HG03139 (cell line): ENCODE measurements at regions not wholly inside any gene's neighbourhood (a gene's known extent, or its start where the extent isn't known, plus 50 kb on each side); places are given as distances from the start of the nearest gene placed in this dataset.

Experiments used
- ATAC-seq: cut with Tn5 transposase; IDR thresholded peaks from one replicate; pipeline ENCODE4 v1.9.1; 2021; ENCODE audit not compliant: unreplicated experiment

- ATAC-seq = no peak
Measured at GRCh38 chr4:31575504-31575903, 855.3 kb downstream of the PCDH7 start.

DNA sequence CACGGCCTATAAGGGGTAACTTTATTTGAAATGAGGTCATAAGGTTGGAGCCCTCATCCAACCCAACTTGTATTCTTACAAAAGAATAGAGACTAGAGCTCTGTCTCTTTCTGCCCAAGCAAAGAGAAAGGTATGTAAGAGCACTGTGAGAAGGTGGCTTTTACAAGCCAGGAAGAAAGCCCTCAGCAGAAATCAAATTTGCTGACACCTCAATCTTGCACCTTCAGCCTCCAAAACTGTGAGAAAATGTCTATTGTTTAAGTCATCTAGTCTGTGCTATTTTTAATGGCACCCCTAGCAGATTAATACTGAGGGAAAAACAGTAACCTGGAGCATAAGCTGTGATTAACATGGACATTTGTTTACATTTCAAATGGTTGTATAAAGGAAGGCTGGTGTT, 860.7 kb downstream of the PCDH7 start:
- ATAC-seq = no peak

DNA sequence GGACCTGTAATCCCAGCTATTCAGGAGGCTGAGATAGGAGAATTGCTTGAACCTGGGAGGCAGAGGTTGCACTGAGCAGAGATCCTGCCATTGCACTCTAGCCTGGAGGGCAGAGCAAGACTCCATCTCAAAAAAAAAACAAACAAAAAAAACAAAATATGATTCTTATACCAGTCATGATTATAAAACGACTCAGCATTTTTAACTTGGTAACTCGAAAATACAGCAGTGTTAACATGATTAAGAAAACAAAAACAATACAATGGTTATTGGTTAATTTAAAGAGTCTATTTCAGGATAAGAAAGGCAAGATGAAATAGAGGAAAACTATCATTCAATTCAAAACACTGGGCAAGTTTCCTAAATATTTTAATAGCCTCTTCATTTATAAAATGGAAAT, 865.3 kb downstream of the PCDH7 start:
- no peak for ATAC-seq

- ATAC-seq = no peak
Measured at GRCh38 chr4:31592293-31592692, 872.1 kb downstream of the PCDH7 start.

DNA sequence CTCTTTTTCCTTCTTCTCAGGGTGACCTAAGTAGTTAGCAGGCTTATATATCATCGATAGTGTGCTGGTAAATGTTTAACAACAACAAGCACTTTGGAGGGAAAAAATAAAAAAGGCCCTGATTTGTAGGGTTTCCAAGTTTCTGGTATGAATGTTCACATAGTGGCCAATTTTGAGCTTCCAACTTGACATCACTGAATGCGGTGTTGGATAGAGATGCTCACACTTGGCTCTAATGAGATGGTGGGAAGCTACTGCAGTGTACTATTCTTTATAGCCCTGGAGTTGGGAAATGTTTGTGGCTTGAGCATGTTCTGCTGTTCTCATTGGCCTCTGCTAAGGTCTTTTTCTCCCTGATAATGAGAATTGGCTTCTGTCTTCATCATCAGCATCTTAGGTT, 875.3 kb downstream of the PCDH7 start:
- no peak for ATAC-seq

DNA sequence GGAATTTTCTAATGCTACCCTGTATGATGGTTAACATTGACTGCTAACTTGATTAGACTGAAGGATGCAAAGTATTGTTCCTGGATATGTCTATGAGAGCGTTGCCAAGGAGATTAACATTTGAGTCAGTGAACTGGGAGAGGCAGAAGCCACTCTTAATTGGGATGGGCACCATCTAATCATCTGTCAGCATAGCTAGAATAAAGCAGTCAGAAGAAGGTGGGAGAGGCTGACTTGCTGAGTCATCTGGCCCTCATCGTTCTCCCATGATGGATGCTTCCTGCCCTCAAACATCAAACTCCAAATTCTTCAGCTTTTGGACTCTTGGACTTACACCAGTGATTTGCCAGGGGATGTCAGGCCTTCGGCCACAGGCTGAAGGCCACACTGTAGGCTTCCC, 878.5 kb downstream of the PCDH7 start:
- no peak for ATAC-seq

DNA sequence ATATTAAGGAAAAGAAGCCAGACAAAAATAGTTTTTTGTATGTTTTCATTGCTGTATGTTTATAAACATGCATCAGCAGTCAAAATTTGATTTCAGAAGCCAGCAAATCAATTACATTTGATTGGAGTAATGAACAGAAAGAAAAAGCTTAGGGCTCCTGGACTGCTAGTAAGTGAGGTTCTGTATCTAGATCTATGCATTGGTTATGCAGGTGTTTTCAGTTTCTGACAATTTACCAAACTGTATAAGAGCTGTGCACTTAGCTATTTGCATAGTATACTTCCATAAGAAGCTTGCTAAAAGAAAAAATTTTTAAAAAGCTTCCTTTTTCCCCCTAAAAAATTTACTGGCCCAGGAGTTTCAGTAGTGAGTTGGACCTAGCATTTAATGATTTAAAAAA, 881.6 kb downstream of the PCDH7 start:
- ATAC-seq = no peak

- no peak for ATAC-seq
Measured at GRCh38 chr4:31613946-31614623, 893.9 kb downstream of the PCDH7 start.

DNA sequence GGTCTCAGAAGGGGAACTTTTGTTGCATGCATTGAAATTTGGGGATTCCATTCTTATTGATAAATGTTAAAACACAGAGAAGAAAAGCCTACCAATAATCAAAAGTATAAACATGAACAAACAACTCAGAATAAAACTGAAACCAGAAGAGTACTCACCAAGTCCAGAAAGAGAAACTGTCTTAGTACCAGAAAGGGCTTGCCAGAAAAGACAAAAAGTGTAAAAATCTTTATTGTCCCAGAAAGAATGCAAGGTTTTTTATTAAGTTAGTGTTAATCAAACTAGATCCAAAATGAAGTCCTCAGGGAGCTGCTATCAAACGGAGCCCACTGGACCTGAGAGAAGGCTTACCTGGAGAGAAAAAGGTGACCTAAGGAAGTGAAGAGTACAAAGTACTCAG, 897.5 kb downstream of the PCDH7 start:
- ATAC-seq = no peak

GRCh38 chr4:31620476-31620875, 900.3 kb downstream of the PCDH7 start:
- ATAC-seq = no peak

GRCh38 chr4:31645236-31645635, 925.1 kb downstream of the PCDH7 start:
- no peak for ATAC-seq

- no peak for ATAC-seq
Measured at GRCh38 chr4:31647786-31648185, 927.6 kb downstream of the PCDH7 start.

- ATAC-seq = no peak
Measured at GRCh38 chr4:31649878-31650277, 929.7 kb downstream of the PCDH7 start.

DNA sequence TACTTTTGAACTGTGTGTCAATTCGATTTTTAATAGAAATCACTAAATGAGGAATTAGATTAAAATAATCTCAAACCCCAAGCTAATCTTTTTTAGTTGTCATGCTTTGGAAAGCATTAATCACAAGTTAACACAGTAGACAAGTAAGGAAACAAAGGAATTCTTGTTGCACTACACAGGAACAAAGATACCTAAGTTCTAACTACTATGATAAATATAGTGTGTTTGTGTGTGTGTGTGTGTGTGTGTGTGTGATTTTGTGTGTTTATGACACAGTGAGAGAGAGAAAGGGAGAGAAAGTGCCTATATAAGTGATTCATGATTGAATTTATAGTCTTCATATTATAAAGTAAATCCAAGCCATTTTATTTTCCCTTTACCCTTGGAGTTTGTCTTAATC, 931.4 kb downstream of the PCDH7 start:
- ATAC-seq = no peak

DNA sequence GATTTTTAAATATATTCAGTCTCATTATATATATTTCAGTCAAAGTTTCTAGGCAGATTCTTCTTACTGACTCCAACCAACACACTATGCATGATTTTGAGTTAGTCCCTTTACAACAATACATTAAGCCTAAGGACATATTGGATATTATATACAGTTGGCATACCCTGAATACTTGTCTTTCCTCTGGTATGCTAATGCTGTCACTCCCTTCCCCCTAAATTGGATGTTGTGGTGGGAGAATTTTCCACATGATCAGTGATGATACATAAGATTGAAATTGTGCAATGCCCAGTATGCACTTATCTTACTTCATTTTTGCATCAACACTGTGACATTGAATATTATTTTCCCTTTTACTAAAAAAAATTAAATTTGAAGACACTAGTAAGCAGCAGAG, 935.2 kb downstream of the PCDH7 start:
- no peak for ATAC-seq

- ATAC-seq = no peak
Measured at GRCh38 chr4:31657859-31658570, 937.8 kb downstream of the PCDH7 start.

GRCh38 chr4:31660916-31661315, 940.7 kb downstream of the PCDH7 start:
- ATAC-seq = no peak

DNA sequence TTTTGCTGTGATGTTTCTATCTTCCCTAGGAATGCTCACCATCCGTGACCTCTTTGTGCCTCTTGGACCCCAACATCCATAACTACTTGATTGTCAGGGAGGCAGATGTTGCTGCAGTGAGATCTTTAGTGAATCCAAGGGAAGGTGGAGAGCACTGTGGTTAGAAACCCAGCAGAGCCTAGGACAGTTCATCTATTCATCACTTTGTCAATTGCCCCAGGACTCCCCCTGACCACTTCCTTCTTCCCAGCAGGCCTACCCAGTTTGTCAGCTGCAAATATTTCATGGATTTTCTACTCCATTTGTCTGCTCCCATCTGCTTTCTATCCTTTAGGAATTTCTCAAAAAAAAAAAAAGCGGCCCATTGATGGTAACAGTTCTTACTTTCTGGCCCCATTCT, 942.8 kb downstream of the PCDH7 start:
- ATAC-seq = no peak

- ATAC-seq = no peak
Measured at GRCh38 chr4:31667686-31668085, 947.5 kb downstream of the PCDH7 start.

GRCh38 chr4:31674313-31674947, 954.3 kb downstream of the PCDH7 start:
- ATAC-seq = no peak

DNA sequence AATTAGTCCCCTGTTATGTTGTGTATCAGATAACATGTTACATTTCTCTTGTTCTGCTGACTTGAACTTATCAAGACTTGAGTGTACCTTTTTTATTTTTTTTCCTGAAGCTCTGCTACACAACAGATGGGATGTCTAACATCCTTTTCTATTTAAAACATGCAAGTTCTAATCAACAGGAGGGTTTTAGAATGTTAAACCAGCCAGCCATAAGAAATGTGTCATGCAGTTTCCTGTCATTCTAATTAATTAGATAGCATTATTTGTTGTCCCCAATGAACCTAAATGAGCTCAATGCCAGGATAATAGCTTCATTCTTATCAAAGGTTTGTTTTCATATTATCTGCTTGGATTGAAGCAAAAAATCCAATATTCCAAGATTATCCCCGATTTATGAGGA, 958.2 kb downstream of the PCDH7 start:
- no peak for ATAC-seq

DNA sequence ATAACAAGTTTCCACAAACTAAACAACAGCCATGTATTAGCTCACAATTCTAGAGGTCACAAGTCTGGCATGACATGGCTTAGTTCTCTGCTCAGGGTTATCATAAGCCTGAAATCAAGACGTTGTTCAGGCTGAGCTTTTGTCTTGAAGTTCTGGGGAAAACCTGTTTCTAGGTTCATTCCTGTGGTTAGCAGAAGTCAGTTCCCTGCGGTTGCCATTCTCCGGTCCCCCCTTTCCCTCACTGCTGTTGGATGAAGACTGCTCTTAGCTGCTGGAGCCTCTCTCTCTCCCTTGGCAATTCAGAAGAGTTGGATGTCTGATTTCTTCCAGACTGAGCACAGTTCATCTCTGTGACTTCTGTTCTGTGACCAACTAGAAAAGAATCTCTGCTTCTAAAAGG, 962.6 kb downstream of the PCDH7 start:
- no peak for ATAC-seq
